Cardiac muscle cell (in vitro differentiated cells and primary cell): ENCODE measurements at regions not wholly inside any gene's neighbourhood (a gene's known extent, or its start where the extent isn't known, plus 50 kb on each side); places are given as distances from the start of the nearest gene placed in this dataset.

Source experiments
- DNase-seq, 2 donors: peaks; one replicate each; pipeline versions ENCODE4 v3.0.0 to v3.0.0-alpha.2; 2010 to 2017; ENCODE audit warnings: low read depth in 1 of 2, low spot score in 1 of 2
- H3K27ac ChIP-seq: fragments of 200-600 bp; sonication (generic); 2 replicates; pipeline ENCODE4 v1.5.1; 2016
- H3K27me3 ChIP-seq: fragments of 200-600 bp; sonication (generic); 2 replicates; pipeline ENCODE4 v1.6.0; 2016; ENCODE audit warnings: control low read depth
- H3K36me3 ChIP-seq: fragments of 200-600 bp; sonication (generic); 2 replicates; pipeline ENCODE4 v1.5.1; 2016; ENCODE audit warnings: control low read depth
- H3K4me1 ChIP-seq: fragments of 200-600 bp; sonication (generic); 2 replicates; pipeline ENCODE4 v1.8.1; 2017; ENCODE audit warnings: low read depth, mild to moderate bottlenecking, mixed run types
- H3K4me3 ChIP-seq: fragments of 200-600 bp; sonication (generic); 2 replicates; pipeline ENCODE4 v1.5.1; 2016; ENCODE audit warnings: mild to moderate bottlenecking
- H3K9me3 ChIP-seq: fragments of 200-600 bp; sonication (generic); 2 replicates; pipeline ENCODE4 v1.5.1; 2017; ENCODE audit warnings: low read depth, mild to moderate bottlenecking, control low read depth
- TF ChIP-seq, protein P1 (sequence below): IDR thresholded peaks from 2 replicates; pipeline ENCODE4 v1.5.1; 2012; ENCODE audit warnings: low read depth, mild to moderate bottlenecking, low read length

DNA sequence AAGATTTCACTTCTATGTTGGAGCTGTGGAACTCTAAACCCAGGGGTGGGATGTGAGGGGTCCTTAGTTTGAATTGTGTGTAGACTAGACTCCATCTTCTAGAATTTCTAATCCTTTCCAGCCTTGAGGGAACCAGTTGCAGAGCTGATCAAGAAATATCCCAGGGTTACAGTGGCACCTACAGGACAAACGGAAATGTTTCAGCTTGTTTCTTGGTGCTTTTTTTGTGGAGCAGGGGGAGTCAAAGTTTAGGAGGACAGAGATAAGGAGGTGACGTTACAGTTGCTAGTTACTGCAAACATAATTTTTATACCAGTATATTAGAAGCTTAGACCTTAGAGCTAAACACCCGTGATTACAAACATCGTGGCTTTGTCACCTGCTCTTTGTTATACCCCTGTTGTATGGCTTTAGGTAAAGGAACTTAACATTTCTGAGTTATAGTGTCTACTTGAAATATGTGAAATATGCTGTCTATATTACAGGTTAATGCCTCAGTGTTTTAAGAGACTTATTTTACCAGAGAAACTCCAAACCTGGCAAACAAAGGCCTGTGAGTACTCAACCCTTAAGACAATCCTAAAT is 84.5 kb upstream of the DYNC1I1 start:
- no peaks in the 10 kb centered on the region for H3K9me3 ChIP-seq
- H3K4me3 ChIP-seq, result no peak overlapping the region
- H3K27ac ChIP-seq, result no peak overlapping the region
- TF ChIP-seq, protein P1, sequence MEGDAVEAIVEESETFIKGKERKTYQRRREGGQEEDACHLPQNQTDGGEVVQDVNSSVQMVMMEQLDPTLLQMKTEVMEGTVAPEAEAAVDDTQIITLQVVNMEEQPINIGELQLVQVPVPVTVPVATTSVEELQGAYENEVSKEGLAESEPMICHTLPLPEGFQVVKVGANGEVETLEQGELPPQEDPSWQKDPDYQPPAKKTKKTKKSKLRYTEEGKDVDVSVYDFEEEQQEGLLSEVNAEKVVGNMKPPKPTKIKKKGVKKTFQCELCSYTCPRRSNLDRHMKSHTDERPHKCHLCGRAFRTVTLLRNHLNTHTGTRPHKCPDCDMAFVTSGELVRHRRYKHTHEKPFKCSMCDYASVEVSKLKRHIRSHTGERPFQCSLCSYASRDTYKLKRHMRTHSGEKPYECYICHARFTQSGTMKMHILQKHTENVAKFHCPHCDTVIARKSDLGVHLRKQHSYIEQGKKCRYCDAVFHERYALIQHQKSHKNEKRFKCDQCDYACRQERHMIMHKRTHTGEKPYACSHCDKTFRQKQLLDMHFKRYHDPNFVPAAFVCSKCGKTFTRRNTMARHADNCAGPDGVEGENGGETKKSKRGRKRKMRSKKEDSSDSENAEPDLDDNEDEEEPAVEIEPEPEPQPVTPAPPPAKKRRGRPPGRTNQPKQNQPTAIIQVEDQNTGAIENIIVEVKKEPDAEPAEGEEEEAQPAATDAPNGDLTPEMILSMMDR, result peak; percentile 47
- H3K4me1 ChIP-seq, result no peaks in the 10 kb centered on the region
- no peaks in the 10 kb centered on the region for H3K27me3 ChIP-seq
- peak; percentile 47 to 68 for DNase-seq
- H3K36me3 ChIP-seq, result no peaks in the 10 kb centered on the region

- peak; percentile 65 to 82 for DNase-seq
- H3K4me1 ChIP-seq, result no peaks in the 10 kb centered on the region
- H3K36me3 ChIP-seq, result no peaks in the 10 kb centered on the region
- H3K27me3 ChIP-seq, result no peaks in the 10 kb centered on the region
- H3K27ac ChIP-seq, result no peak overlapping the region
- TF ChIP-seq, protein P1, result peak; percentile 45
- no peaks in the 10 kb centered on the region for H3K9me3 ChIP-seq
- no peak overlapping the region for H3K4me3 ChIP-seq
Observed at GRCh38 chr7:95686109-95686508, 86.2 kb upstream of the DYNC1I1 start.

GRCh38 chr7:95684505-95684904 is 87.8 kb upstream of the DYNC1I1 start:
- Histone ChIP-seq H3K9me3 (no peaks in the 10 kb centered on the region), H3K4me1 (no peaks in the 10 kb centered on the region), H3K27me3 (no peaks in the 10 kb centered on the region), H3K36me3 (no peaks in the 10 kb centered on the region), H3K4me3 (no peak overlapping the region), H3K27ac (no peak overlapping the region)
- DNase-seq, result no peak
- TF ChIP-seq, protein P1, result no peak

DNA sequence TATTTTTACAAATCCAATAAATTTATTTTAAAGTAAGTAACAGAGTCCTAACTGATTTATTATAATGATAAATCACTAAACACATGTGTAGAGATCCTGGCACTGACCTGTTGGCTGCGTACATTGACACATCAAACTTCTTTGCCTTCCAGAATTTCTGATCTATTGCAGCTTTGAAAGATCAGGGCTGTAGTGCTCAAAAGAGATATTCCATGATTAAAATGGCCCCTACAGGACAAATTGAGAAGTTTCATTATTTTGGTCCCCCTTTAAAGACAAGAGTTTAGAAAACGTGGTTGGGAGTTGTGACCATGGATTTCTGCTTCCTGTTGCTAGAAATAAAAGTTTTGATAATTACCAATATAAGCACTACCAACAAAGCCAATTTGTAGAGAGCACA is 87.7 kb upstream of the PDK4 start:
- no peaks in the 10 kb centered on the region for H3K27me3 ChIP-seq
- peak; percentile 23 to 75 for DNase-seq
- H3K9me3 ChIP-seq, result no peaks in the 10 kb centered on the region
- H3K4me3 ChIP-seq, result no peak overlapping the region
- H3K27ac ChIP-seq, result no peak overlapping the region
- H3K36me3 ChIP-seq, result no peaks in the 10 kb centered on the region
- TF ChIP-seq, protein P1, result peak; percentile 53
- no peaks in the 10 kb centered on the region for H3K4me1 ChIP-seq

GRCh38 chr7:95682913-95683312 is 86.6 kb upstream of the PDK4 start:
- Histone ChIP-seq H3K4me3 (no peak overlapping the region), H3K36me3 (no peaks in the 10 kb centered on the region), H3K27ac (no peak overlapping the region), H3K4me1 (no peaks in the 10 kb centered on the region), H3K9me3 (no peaks in the 10 kb centered on the region), H3K27me3 (no peaks in the 10 kb centered on the region)
- no peak for DNase-seq
- TF ChIP-seq, protein P1, result no peak
